Natural killer cell (primary cell): ENCODE measurements at regions not wholly inside any gene's neighbourhood (a gene's known extent, or its start where the extent isn't known, plus 50 kb on each side); places are given as distances from the start of the nearest gene placed in this dataset.
A peak's percentile ranks its signal among the peaks of the same experiment; 100 is the strongest.

Source experiments
- ATAC-seq, 3 donors: fragments of 150-1000 bp in 2 of 3; fragments of 200-7000 bp in 1 of 3; cut with Tn5 transposase; 1 replicate in 1 of 3; 2 replicates in 2 of 3; pipeline ENCODE4 v1.10.0; 2021; ENCODE audit warnings: mild to moderate bottlenecking in 2 of 3, moderate library complexity in 2 of 3
- DNase-seq, 2 donors: peaks; one replicate each; pipeline versions ENCODE4 v3.0.0 to v3.0.0-alpha.2; 2013 to 2021; ENCODE audit warnings: mixed read lengths in 1 of 2
- H3K27ac ChIP-seq: one replicate; pipeline ENCODE4 v1.5.1; 2013; ENCODE audit warnings: mild to moderate bottlenecking, low read length
- H3K27me3 ChIP-seq: one replicate; pipeline ENCODE4 v1.6.1; 2013; ENCODE audit warnings: low read length; ENCODE audit not compliant: control insufficient read depth, insufficient read depth
- H3K36me3 ChIP-seq: one replicate; pipeline ENCODE4 v1.6.1; 2013; ENCODE audit warnings: low read length; ENCODE audit not compliant: control insufficient read depth, insufficient read depth
- H3K4me1 ChIP-seq: one replicate; pipeline ENCODE4 v1.6.1; 2013; ENCODE audit warnings: low read length; ENCODE audit not compliant: control insufficient read depth, insufficient read depth
- H3K4me3 ChIP-seq: one replicate; pipeline ENCODE4 v1.5.1; 2013; ENCODE audit warnings: low read length
- H3K9me3 ChIP-seq: one replicate; pipeline ENCODE4 v1.6.1; 2013; ENCODE audit warnings: low read length; ENCODE audit not compliant: control insufficient read depth, insufficient read depth
- H3K27ac Mint-ChIP-seq, 2 donors: one replicate each; pipeline ENCODE4 v1.8.0; 2022; ENCODE audit warnings: mild to moderate bottlenecking in 2 of 2, mixed read lengths in 2 of 2, moderate library complexity in 1 of 2
- H3K27me3 Mint-ChIP-seq, 2 donors: one replicate each; pipeline ENCODE4 v1.8.0; 2022; ENCODE audit warnings: low read depth in 2 of 2, mixed read lengths in 2 of 2
- H3K36me3 Mint-ChIP-seq: one replicate; pipeline ENCODE4 v1.8.0; 2022; ENCODE audit warnings: mixed read lengths
- H3K4me1 Mint-ChIP-seq, 2 donors: one replicate each; pipeline ENCODE4 v1.8.0; 2022; ENCODE audit warnings: mixed read lengths in 2 of 2
- H3K4me3 Mint-ChIP-seq: one replicate; pipeline ENCODE4 v1.8.0; 2022; ENCODE audit warnings: mild to moderate bottlenecking, moderate library complexity, mixed read lengths
- H3K9me3 Mint-ChIP-seq, 2 donors: one replicate each; pipeline ENCODE4 v1.8.0; 2022; ENCODE audit warnings: mixed read lengths in 2 of 2
- WGBS: methylation state at CpG from one replicate; pipeline ENCODE4 v1.1.7; 2013; ENCODE audit warnings: missing lambda C conversion rate; ENCODE audit not compliant: insufficient coverage; 5-methylcytosine and 5-hydroxymethylcytosine counted together
- intact Hi-C: fragments of 100-400 bp; cut with micrococcal nuclease; formaldehyde crosslinking; loops from one replicate; pipeline ENCODE4 v1.14.2; 2022
- TF ChIP-seq, protein P1 (sequence below): fragments of 200-600 bp; IDR thresholded peaks from one replicate; pipeline ENCODE4 v1.8.0; 2022; ENCODE audit warnings: antibody characterized with exemption

DNA sequence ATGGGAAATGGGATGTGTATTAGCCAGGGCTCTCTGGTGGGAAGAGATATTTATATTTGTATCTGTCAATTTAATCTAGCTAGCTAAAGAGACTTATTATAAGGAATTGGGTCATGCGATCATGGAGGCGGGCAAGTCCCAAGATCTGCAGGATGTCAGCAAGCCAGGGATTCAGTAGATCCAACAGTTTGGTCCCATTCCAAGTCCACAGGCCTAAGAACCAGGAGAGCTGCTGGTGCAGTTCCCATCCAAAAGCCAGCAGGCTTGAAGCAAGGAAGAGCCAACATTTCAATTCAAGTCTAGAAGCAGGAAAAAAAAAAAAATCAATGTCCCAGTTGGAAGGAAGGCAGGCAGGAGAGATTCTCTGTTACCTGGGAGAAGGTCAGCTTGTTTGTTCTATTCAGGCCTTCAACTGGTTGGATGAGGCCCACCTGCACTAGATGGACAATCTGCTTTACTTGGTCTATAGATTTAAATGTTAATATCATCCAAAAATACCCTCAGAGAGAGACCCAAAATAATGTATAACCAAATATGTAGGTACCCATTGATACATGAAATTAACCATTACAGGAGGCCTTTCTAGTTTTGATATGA is 60.7 kb upstream of the BCAT1 start:
- Histone ChIP-seq H3K4me3 (no peak overlapping the region), H3K36me3 (no peaks in the 10 kb centered on the region), H3K4me1 (no peaks in the 10 kb centered on the region), H3K27me3 (no peaks in the 10 kb centered on the region), H3K27ac (no peak overlapping the region), H3K9me3 (no peaks in the 10 kb centered on the region)
- H3K9me3 Mint-ChIP-seq: no peaks in the 10 kb centered on the region
- WGBS: 92% methylated on average over 2 of the region's 2 CpGs
- no peak for DNase-seq
- H3K27me3 Mint-ChIP-seq: peaks cover under 1 to 3% of the 10 kb centered on the region in 2 donors
- TF ChIP-seq, protein P1, sequence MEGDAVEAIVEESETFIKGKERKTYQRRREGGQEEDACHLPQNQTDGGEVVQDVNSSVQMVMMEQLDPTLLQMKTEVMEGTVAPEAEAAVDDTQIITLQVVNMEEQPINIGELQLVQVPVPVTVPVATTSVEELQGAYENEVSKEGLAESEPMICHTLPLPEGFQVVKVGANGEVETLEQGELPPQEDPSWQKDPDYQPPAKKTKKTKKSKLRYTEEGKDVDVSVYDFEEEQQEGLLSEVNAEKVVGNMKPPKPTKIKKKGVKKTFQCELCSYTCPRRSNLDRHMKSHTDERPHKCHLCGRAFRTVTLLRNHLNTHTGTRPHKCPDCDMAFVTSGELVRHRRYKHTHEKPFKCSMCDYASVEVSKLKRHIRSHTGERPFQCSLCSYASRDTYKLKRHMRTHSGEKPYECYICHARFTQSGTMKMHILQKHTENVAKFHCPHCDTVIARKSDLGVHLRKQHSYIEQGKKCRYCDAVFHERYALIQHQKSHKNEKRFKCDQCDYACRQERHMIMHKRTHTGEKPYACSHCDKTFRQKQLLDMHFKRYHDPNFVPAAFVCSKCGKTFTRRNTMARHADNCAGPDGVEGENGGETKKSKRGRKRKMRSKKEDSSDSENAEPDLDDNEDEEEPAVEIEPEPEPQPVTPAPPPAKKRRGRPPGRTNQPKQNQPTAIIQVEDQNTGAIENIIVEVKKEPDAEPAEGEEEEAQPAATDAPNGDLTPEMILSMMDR: no peak
- no peak overlapping the region for H3K27ac Mint-ChIP-seq
- H3K4me1 Mint-ChIP-seq: no peaks in the 10 kb centered on the region
- no peaks in the 10 kb centered on the region for H3K36me3 Mint-ChIP-seq
- no peak overlapping the region for H3K4me3 Mint-ChIP-seq
- no peak for ATAC-seq
- intact Hi-C loops: no loop called here

DNA sequence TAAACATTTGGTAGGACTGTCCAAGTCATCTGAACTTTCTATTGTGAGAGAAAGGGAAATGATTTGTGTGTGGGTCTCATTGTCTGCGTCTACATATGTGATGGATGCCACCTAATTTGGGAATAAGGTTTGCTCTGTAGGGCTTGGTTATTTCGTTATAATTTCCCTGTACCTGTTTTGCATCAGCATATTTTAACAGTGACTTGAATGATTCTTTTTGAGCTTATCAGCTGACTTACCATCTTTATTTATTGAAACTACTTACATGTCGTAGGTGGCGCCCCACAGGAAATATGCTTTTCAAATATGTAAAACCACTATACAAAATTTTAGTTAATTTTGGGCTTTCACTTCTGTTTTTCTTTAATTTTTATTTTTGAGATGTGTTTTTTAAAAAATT is 56.5 kb upstream of the BCAT1 start:
- Histone ChIP-seq H3K4me1 (no peaks in the 10 kb centered on the region), H3K4me3 (no peak overlapping the region), H3K27ac (peak overlapping the region; percentile 25), H3K36me3 (no peaks in the 10 kb centered on the region), H3K27me3 (no peaks in the 10 kb centered on the region), H3K9me3 (no peaks in the 10 kb centered on the region)
- H3K4me3 Mint-ChIP-seq: no peak overlapping the region
- intact Hi-C loops: no loop called here
- ATAC-seq (no peak), DNase-seq (no peak)
- TF ChIP-seq, protein P1: no peak
- 70% methylated on average over 2 of the region's 4 CpGs for WGBS
- peaks cover 0 to 7% of the 10 kb centered on the region in 2 donors for H3K27me3 Mint-ChIP-seq
- no peak overlapping the region for H3K27ac Mint-ChIP-seq
- no peaks in the 10 kb centered on the region for H3K4me1 Mint-ChIP-seq
- H3K36me3 Mint-ChIP-seq: no peaks in the 10 kb centered on the region
- H3K9me3 Mint-ChIP-seq: no peaks in the 10 kb centered on the region

DNA sequence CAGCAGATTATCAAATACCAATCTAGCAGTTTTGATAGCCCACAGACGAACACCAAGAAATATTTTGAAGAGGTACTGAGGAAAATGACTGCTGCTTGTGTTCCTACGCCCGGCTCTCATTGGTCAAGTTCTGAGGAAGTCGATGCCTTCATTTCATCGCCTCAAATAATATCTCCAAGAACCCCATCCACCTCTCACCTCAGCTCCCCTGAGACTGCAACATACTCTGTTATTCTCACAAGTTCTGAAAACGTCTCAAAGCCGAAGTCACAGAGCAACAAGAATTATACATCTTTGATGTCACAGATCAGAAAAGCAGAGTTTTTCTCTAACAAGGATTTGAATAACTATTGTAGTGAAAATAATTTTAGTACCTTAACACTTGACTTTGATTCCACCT is 55.5 kb upstream of the BCAT1 start:
- Mint-ChIP-seq H3K27ac (no peak overlapping the region), H3K4me3 (no peak overlapping the region), H3K27me3 (peaks cover 0 to 7% of the 10 kb centered on the region in 2 donors), H3K9me3 (no peaks in the 10 kb centered on the region), H3K36me3 (no peaks in the 10 kb centered on the region), H3K4me1 (no peaks in the 10 kb centered on the region)
- intact Hi-C loops: no loop called here
- Histone ChIP-seq H3K27ac (no peak overlapping the region), H3K9me3 (no peaks in the 10 kb centered on the region), H3K36me3 (no peaks in the 10 kb centered on the region), H3K4me1 (no peaks in the 10 kb centered on the region), H3K4me3 (no peak overlapping the region), H3K27me3 (no peaks in the 10 kb centered on the region)
- ATAC-seq (no peak), DNase-seq (no peak)
- TF ChIP-seq, protein P1: no peak
- WGBS: 70% methylated on average over 7 of the region's 7 CpGs

DNA sequence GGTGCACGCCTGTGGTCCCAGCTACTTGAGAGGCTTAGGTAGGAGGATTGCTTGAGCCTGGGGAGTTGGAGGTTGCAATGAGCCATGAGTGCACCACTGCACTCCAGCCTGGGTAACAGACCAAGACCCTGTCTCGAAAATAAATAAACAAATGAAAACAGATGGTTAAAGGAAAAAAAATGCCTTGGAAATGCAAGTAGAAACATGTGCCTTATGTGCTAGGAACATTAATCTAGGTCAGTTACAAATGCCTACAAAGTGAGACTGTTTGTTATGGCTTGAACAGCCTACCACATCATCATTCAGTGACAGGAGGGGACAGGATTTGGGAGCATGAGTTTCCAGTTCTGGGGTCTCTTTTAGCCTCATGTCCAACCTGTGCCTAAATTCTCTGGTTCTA is 52.4 kb upstream of the BCAT1 start:
- WGBS: 87% methylated on average over 2 of the region's 2 CpGs
- no peak overlapping the region for H3K27ac Mint-ChIP-seq

More for the DNA sequence above, 52.4 kb upstream of the BCAT1 start:
- peaks cover 6% of the 10 kb centered on the region for H3K4me1 ChIP-seq
- no peak overlapping the region for H3K4me3 ChIP-seq
- Mint-ChIP-seq H3K36me3 (no peaks in the 10 kb centered on the region), H3K27me3 (peaks cover 0 to 13% of the 10 kb centered on the region in 2 donors), H3K4me1 (peaks cover 9 to 12% of the 10 kb centered on the region in 2 donors), H3K4me3 (no peak overlapping the region), H3K9me3 (no peaks in the 10 kb centered on the region)
- no peak overlapping the region for H3K27ac ChIP-seq
- no peaks in the 10 kb centered on the region for H3K27me3 ChIP-seq
- TF ChIP-seq, protein P1: no peak
- no peaks in the 10 kb centered on the region for H3K36me3 ChIP-seq
- intact Hi-C loops: no loop called here
- no peaks in the 10 kb centered on the region for H3K9me3 ChIP-seq
- DNase-seq: no peak
- no peak for ATAC-seq
